Hepatocyte (in vitro differentiated cells): ENCODE measurements at regions not wholly inside any gene's neighbourhood (a gene's known extent, or its start where the extent isn't known, plus 50 kb on each side); places are given as distances from the start of the nearest gene placed in this dataset.

Source experiments
- DNase-seq: peaks from one replicate; pipeline ENCODE4 v3.0.0-alpha.2; 2016; ENCODE audit warnings: low spot score
- H2AFZ ChIP-seq: fragments of 200-600 bp; sonication (generic); 2 replicates; pipeline ENCODE4 v1.6.0; 2016; ENCODE audit warnings: antibody characterized with exemption, mild to moderate bottlenecking
- H3K27ac ChIP-seq: fragments of 200-600 bp; sonication (generic); 2 replicates; pipeline ENCODE4 v1.5.1; 2016; ENCODE audit warnings: mild to moderate bottlenecking
- H3K27me3 ChIP-seq: fragments of 200-600 bp; sonication (generic); 2 replicates; pipeline ENCODE4 v1.6.1; 2016
- H3K36me3 ChIP-seq: fragments of 200-600 bp; sonication (generic); replicated peaks from 2 replicates; pipeline ENCODE4 v1.5.1; 2016; ENCODE audit warnings: low read depth; ENCODE audit not compliant: insufficient read depth
- H3K4me1 ChIP-seq: fragments of 200-600 bp; sonication (generic); 2 replicates; pipeline ENCODE4 v1.5.1; 2016; ENCODE audit warnings: mild to moderate bottlenecking, moderate library complexity; ENCODE audit not compliant: insufficient read depth
- H3K4me2 ChIP-seq: fragments of 200-600 bp; sonication (generic); 2 replicates; pipeline ENCODE4 v1.6.0; 2016
- H3K4me3 ChIP-seq: fragments of 200-600 bp; sonication (generic); 2 replicates; pipeline ENCODE4 v1.5.1; 2016; ENCODE audit warnings: mild to moderate bottlenecking
- H3K79me2 ChIP-seq: fragments of 200-600 bp; sonication (generic); 2 replicates; pipeline ENCODE4 v1.6.0; 2017; ENCODE audit warnings: mild to moderate bottlenecking
- H3K9me2 ChIP-seq: fragments of 200-600 bp; sonication (generic); replicated peaks from 2 replicates; pipeline ENCODE4 v1.6.0; 2017; ENCODE audit warnings: mild to moderate bottlenecking; ENCODE audit not compliant: insufficient read depth
- H3K9me3 ChIP-seq: fragments of 200-600 bp; sonication (generic); 2 replicates; pipeline ENCODE4 v1.5.1; 2016; ENCODE audit warnings: low read depth, mild to moderate bottlenecking
- H4K20me1 ChIP-seq: fragments of 200-600 bp; sonication (generic); 2 replicates; pipeline ENCODE4 v1.6.0; 2016; ENCODE audit warnings: mild to moderate bottlenecking; ENCODE audit not compliant: insufficient read depth, poor library complexity, severe bottlenecking
- EZH2 ChIP-seq: fragments of 200-600 bp; sonication (generic); IDR thresholded peaks from 2 replicates; pipeline ENCODE4 v1.6.1; 2016; ENCODE audit warnings: antibody characterized with exemption, mild to moderate bottlenecking, borderline replicate concordance
- EZH2phosphoT487 ChIP-seq: fragments of 200-600 bp; sonication (generic); IDR thresholded peaks from one replicate; pipeline ENCODE4 v1.6.1; 2018; ENCODE audit warnings: antibody characterized with exemption, mild to moderate bottlenecking, low read depth, moderate library complexity; ENCODE audit not compliant: unreplicated experiment, severe bottlenecking
- WGBS: methylation state at CpG from one replicate; pipeline ENCODE4 v1.1.6; 2016; ENCODE audit warnings: low lambda C conversion rate; ENCODE audit errors: missing lambda C conversion rate; 5-methylcytosine and 5-hydroxymethylcytosine counted together
- TF ChIP-seq, protein P1 (sequence below): fragments of 200-600 bp; sonication (generic); IDR thresholded peaks from 2 replicates; pipeline ENCODE4 v1.5.1; 2016; ENCODE audit warnings: antibody characterized with exemption, mild to moderate bottlenecking; ENCODE audit not compliant: poor library complexity

DNA sequence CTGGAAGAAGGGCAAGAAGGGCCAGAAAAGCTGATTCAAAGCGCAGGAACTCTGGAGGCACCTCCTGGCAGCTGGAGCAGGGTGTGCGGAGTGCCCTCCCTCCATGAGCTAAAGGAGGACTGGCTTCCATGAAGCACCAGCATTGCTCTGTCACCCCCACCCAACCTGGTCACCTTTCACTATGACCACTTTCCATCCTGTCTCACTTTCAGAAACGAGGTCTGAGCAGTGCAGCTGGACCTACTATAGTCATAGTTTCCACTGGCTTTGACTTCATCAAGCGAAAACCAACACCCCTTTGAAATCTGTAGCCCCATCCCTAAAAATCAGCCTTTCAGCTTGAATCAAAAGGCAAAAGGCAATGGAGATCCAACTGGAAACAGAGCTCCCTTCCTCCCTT, 84.8 kb upstream of the CACNA1E start:
- Histone ChIP-seq H3K27me3 (no peaks in the 10 kb centered on the region), H4K20me1 (no peaks in the 10 kb centered on the region), H3K36me3 (no peaks in the 10 kb centered on the region), H3K4me1 (no peaks in the 10 kb centered on the region), H2AFZ (no peak overlapping the region), H3K79me2 (no peaks in the 10 kb centered on the region), H3K9me3 (no peaks in the 10 kb centered on the region), H3K4me3 (no peak overlapping the region), H3K4me2 (no peak overlapping the region), H3K9me2 (no peaks in the 10 kb centered on the region), H3K27ac (no peak overlapping the region)
- TF ChIP-seq EZH2phosphoT487, result no peak
- TF ChIP-seq, protein P1, sequence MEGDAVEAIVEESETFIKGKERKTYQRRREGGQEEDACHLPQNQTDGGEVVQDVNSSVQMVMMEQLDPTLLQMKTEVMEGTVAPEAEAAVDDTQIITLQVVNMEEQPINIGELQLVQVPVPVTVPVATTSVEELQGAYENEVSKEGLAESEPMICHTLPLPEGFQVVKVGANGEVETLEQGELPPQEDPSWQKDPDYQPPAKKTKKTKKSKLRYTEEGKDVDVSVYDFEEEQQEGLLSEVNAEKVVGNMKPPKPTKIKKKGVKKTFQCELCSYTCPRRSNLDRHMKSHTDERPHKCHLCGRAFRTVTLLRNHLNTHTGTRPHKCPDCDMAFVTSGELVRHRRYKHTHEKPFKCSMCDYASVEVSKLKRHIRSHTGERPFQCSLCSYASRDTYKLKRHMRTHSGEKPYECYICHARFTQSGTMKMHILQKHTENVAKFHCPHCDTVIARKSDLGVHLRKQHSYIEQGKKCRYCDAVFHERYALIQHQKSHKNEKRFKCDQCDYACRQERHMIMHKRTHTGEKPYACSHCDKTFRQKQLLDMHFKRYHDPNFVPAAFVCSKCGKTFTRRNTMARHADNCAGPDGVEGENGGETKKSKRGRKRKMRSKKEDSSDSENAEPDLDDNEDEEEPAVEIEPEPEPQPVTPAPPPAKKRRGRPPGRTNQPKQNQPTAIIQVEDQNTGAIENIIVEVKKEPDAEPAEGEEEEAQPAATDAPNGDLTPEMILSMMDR, result no peak
- no peak for TF ChIP-seq EZH2
- DNase-seq, result no peak
- WGBS, result 90% methylated on average over 4 of the region's 4 CpGs

DNA sequence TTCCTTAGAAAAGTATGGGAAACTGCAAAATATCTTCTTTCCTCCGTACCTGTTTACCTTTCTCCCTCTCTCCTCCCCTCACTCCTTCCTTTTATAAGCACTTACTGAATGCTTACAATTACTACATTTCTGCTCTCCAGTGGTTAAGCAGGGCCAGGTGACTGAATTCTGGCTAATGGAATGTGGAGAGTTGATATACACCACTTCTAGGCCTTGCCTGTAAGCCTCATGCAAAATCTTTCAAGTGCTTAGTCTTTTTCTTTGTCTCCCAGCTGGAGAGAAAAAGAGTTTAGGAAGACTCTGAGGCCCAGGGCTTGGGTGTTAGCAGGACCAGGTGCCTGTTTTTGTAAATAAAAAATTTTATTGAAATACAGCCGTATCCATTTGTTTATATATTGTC, 77.7 kb upstream of the CACNA1E start:
- no peaks in the 10 kb centered on the region for H3K4me1 ChIP-seq
- H2AFZ ChIP-seq, result no peak overlapping the region
- TF ChIP-seq EZH2phosphoT487 (no peak), EZH2 (no peak)
- TF ChIP-seq, protein P1, result no peak
- H3K4me3 ChIP-seq, result no peak overlapping the region
- no peaks in the 10 kb centered on the region for H3K36me3 ChIP-seq
- H3K9me3 ChIP-seq, result no peaks in the 10 kb centered on the region
- WGBS, result 55% methylated on average over 2 of the region's 2 CpGs
- no peak overlapping the region for H3K27ac ChIP-seq
- H3K4me2 ChIP-seq, result no peak overlapping the region
- H4K20me1 ChIP-seq, result no peaks in the 10 kb centered on the region
- no peaks in the 10 kb centered on the region for H3K27me3 ChIP-seq
- H3K9me2 ChIP-seq, result no peaks in the 10 kb centered on the region
- no peak for DNase-seq
- no peaks in the 10 kb centered on the region for H3K79me2 ChIP-seq

DNA sequence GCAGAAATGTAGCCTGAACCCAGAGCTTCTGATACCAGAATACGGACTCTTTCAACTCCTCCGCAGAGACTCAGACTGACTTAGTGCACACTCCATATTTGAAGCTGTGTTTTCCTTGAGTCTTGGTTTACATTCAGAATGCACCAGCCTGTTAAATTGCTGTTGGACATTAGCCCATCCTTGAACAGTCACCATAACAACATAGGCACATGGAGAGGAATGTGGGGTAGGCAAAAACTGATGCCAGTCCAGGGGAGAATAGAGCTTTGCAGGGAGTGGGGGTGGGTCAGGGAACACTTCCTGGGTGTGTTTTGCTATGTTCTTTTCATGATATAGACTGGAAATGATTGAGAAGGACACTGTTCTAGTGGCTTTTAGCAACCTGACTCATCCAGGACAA, 76.3 kb upstream of the CACNA1E start:
- Histone ChIP-seq H2AFZ (no peak overlapping the region), H3K9me3 (no peaks in the 10 kb centered on the region), H3K9me2 (no peaks in the 10 kb centered on the region), H3K79me2 (no peaks in the 10 kb centered on the region), H3K27me3 (no peaks in the 10 kb centered on the region), H3K4me2 (no peak overlapping the region), H3K36me3 (no peaks in the 10 kb centered on the region), H3K4me3 (no peak overlapping the region), H3K27ac (no peak overlapping the region), H3K4me1 (no peaks in the 10 kb centered on the region), H4K20me1 (no peaks in the 10 kb centered on the region)
- 100% methylated on average over 2 of the region's 2 CpGs for WGBS
- DNase-seq, result no peak
- no peak for TF ChIP-seq EZH2phosphoT487
- no peak for TF ChIP-seq EZH2
- TF ChIP-seq, protein P1, result no peak

DNA sequence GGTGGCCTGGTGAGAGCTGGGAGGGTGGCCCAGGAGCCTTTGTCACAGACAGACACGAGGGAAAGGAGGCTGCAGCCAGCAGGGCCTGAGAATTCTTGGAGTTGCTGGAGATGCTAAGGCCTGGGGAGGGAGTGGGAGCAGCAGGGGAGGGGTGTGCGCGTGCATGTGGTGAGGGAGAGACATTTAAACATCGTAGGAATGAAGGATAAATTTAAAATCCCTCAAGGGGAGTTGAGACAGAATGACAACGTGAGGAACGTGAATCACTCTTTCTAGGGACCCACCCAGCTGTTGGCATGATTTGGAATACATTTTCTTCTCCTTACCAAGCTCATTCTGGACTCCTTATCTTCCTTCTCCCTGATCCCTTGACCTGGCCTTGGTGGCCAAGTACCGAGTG, 73.3 kb upstream of the CACNA1E start:
- H3K4me2 ChIP-seq, result no peak overlapping the region
- no peak for DNase-seq
- no peaks in the 10 kb centered on the region for H3K9me3 ChIP-seq
- H3K79me2 ChIP-seq, result no peaks in the 10 kb centered on the region
- H2AFZ ChIP-seq, result no peak overlapping the region
- H4K20me1 ChIP-seq, result no peaks in the 10 kb centered on the region
- no peaks in the 10 kb centered on the region for H3K9me2 ChIP-seq
- TF ChIP-seq EZH2phosphoT487 (no peak), EZH2 (no peak)
- TF ChIP-seq, protein P1, result no peak
- H3K27me3 ChIP-seq, result no peaks in the 10 kb centered on the region
- no peaks in the 10 kb centered on the region for H3K36me3 ChIP-seq
- 81% methylated on average over 7 of the region's 7 CpGs for WGBS
- H3K4me1 ChIP-seq, result no peaks in the 10 kb centered on the region
- no peak overlapping the region for H3K4me3 ChIP-seq
- H3K27ac ChIP-seq, result no peak overlapping the region
